ENCODE measurements at regions not wholly inside any gene's neighbourhood (a gene's known extent, or its start where the extent isn't known, plus 50 kb on each side); places are given as distances from the start of the nearest gene placed in this dataset.

- Mint-ChIP-seq H3K36me3 (ENCODE audit: insufficient read depth, unreplicated experiment) (no peaks in the 10 kb centered on the region), H3K27ac (ENCODE audit: unreplicated experiment) (no peak overlapping the region), H3K27me3 (ENCODE audit: unreplicated experiment) (no peaks in the 10 kb centered on the region), H3K4me1 (ENCODE audit: low read depth, unreplicated experiment) (peaks cover 10% of the 10 kb centered on the region), H3K9me3 (ENCODE audit: low read depth, unreplicated experiment) (peaks cover 4% of the 10 kb centered on the region), H3K4me3 (ENCODE audit: low read depth, unreplicated experiment) (no peak overlapping the region)
- CTCF ChIA-PET, result no interaction called here
- no peak for DNase-seq
- intact Hi-C loops (cut with micrococcal nuclease; ENCODE audit: unreplicated experiment), result no loop called here
- no TSS peak for BruUV-seq (replicated peaks)
- no peak for TF ChIP-seq CTCF (IDR thresholded peaks at IDR 0.05; ENCODE audit: unreplicated experiment)
These were observed 579.5 kb downstream of the PDCD6IP start for GRCh38 chr3:34377961-34378360.

GRCh38 chr3:34381243-34381642 lies 582.8 kb downstream of the PDCD6IP start:
- H3K4me1 Mint-ChIP-seq (ENCODE audit: low read depth, unreplicated experiment), result peaks cover 18% of the 10 kb centered on the region
- no peak overlapping the region for H3K27ac Mint-ChIP-seq (ENCODE audit: unreplicated experiment)
- no TSS peak for BruUV-seq (replicated peaks)
- no peaks in the 10 kb centered on the region for H3K36me3 Mint-ChIP-seq (ENCODE audit: insufficient read depth, unreplicated experiment)
- no peaks in the 10 kb centered on the region for H3K9me3 Mint-ChIP-seq (ENCODE audit: low read depth, unreplicated experiment)
- CTCF ChIA-PET, result no interaction called here
- DNase-seq, result no peak
- no peaks in the 10 kb centered on the region for H3K27me3 Mint-ChIP-seq (ENCODE audit: unreplicated experiment)
- no peak overlapping the region for H3K4me3 Mint-ChIP-seq (ENCODE audit: low read depth, unreplicated experiment)
- intact Hi-C loops (cut with micrococcal nuclease; ENCODE audit: unreplicated experiment), result loop anchor here (10.0 kb wide), 2 partner anchors 304 to 396 kb away; no protein-coding TSS in a partner anchor
- no peak for TF ChIP-seq CTCF (IDR thresholded peaks at IDR 0.05; ENCODE audit: unreplicated experiment)

- CTCF ChIA-PET, result no interaction called here
- Mint-ChIP-seq H3K4me1 (ENCODE audit: low read depth, unreplicated experiment) (peaks cover 18% of the 10 kb centered on the region), H3K27ac (ENCODE audit: unreplicated experiment) (no peak overlapping the region), H3K27me3 (ENCODE audit: unreplicated experiment) (no peaks in the 10 kb centered on the region), H3K36me3 (ENCODE audit: insufficient read depth, unreplicated experiment) (no peaks in the 10 kb centered on the region), H3K9me3 (ENCODE audit: low read depth, unreplicated experiment) (no peaks in the 10 kb centered on the region), H3K4me3 (ENCODE audit: low read depth, unreplicated experiment) (no peak overlapping the region)
- intact Hi-C loops (cut with micrococcal nuclease; ENCODE audit: unreplicated experiment), result loop anchor here (10.0 kb wide), 2 partner anchors 302 to 398 kb away; no protein-coding TSS in a partner anchor
- no peak for TF ChIP-seq CTCF (IDR thresholded peaks at IDR 0.05; ENCODE audit: unreplicated experiment)
- no peak for DNase-seq
- no TSS peak for BruUV-seq (replicated peaks)
These were observed 584.4 kb downstream of the PDCD6IP start for GRCh38 chr3:34382859-34383258.

GRCh38 chr3:34386309-34386708 lies 587.9 kb downstream of the PDCD6IP start:
- intact Hi-C loops (cut with micrococcal nuclease; ENCODE audit: unreplicated experiment), result loop anchor here (10.0 kb wide), 2 partner anchors 298 to 402 kb away; no protein-coding TSS in a partner anchor
- H3K27ac Mint-ChIP-seq (ENCODE audit: unreplicated experiment), result no peak overlapping the region
- TF ChIP-seq CTCF (IDR thresholded peaks at IDR 0.05; ENCODE audit: unreplicated experiment), result no peak
- BruUV-seq (replicated peaks), result no TSS peak
- H3K4me3 Mint-ChIP-seq (ENCODE audit: low read depth, unreplicated experiment), result no peak overlapping the region
- no peaks in the 10 kb centered on the region for H3K27me3 Mint-ChIP-seq (ENCODE audit: unreplicated experiment)
- H3K9me3 Mint-ChIP-seq (ENCODE audit: low read depth, unreplicated experiment), result no peaks in the 10 kb centered on the region
- CTCF ChIA-PET, result interaction anchor here (1.0 kb wide), 1 partner anchor 127 kb away, joined by 4 read pairs; no protein-coding TSS in a partner anchor
- no peak for DNase-seq
- H3K36me3 Mint-ChIP-seq (ENCODE audit: insufficient read depth, unreplicated experiment), result no peaks in the 10 kb centered on the region
- H3K4me1 Mint-ChIP-seq (ENCODE audit: low read depth, unreplicated experiment), result peaks cover 18% of the 10 kb centered on the region

Data from Calu3 (cell line).